ENCODE measurements at regions not wholly inside any gene's neighbourhood (a gene's known extent, or its start where the extent isn't known, plus 50 kb on each side); places are given as distances from the start of the nearest gene placed in this dataset.

- Histone ChIP-seq H3K27me3 (ENCODE audit: insufficient read depth in 3 of 3, low read length in 2 of 3) (peaks cover 0 to 1% (median 0%) of the 10 kb centered on the region in 3 donors), H3K9me3 (no peaks in the 10 kb centered on the region), H3K27ac (no peak overlapping the region), H3K4me1 (no peaks in the 10 kb centered on the region), H3K4me3 (no peak overlapping the region), H3K36me3 (ENCODE audit: insufficient read depth in 1 of 2, low read depth in 1 of 2) (no peaks in the 10 kb centered on the region)
- 77 to 84% (median 78%) methylated on average over 15 of the region's 15 CpGs for WGBS, 3 donors
- no peak for TF ChIP-seq CTCF (IDR thresholded peaks at IDR 0.05)
- DNase-seq (peak in 1 of 2 donors; percentile 32), ATAC-seq (no peak)
- intact Hi-C loops (cut with DNase I): no loop called here
Observed at GRCh38 chr22:48676266-48677167, 1151.2 kb downstream of the BRD1 start.

- DNase-seq: peak in 1 of 2 donors; percentile 38
- no peak for TF ChIP-seq CTCF (IDR thresholded peaks at IDR 0.05)
- peaks cover 0 to 1% (median 0%) of the 10 kb centered on the region in 3 donors for H3K27me3 ChIP-seq (ENCODE audit: insufficient read depth in 3 of 3, low read length in 2 of 3)
- intact Hi-C loops (cut with DNase I): no loop called here
- H3K4me3 ChIP-seq: no peak overlapping the region
- H3K4me1 ChIP-seq: no peaks in the 10 kb centered on the region
- H3K9me3 ChIP-seq: no peaks in the 10 kb centered on the region
- WGBS, 3 donors: 59 to 79% (median 64%) methylated on average over 4 of the region's 4 CpGs
- no peaks in the 10 kb centered on the region for H3K36me3 ChIP-seq (ENCODE audit: insufficient read depth in 1 of 2, low read depth in 1 of 2)
- ATAC-seq: no peak
- no peak overlapping the region for H3K27ac ChIP-seq
Observed at GRCh38 chr22:48675830-48676145, 1151.9 kb downstream of the BRD1 start.

DNA sequence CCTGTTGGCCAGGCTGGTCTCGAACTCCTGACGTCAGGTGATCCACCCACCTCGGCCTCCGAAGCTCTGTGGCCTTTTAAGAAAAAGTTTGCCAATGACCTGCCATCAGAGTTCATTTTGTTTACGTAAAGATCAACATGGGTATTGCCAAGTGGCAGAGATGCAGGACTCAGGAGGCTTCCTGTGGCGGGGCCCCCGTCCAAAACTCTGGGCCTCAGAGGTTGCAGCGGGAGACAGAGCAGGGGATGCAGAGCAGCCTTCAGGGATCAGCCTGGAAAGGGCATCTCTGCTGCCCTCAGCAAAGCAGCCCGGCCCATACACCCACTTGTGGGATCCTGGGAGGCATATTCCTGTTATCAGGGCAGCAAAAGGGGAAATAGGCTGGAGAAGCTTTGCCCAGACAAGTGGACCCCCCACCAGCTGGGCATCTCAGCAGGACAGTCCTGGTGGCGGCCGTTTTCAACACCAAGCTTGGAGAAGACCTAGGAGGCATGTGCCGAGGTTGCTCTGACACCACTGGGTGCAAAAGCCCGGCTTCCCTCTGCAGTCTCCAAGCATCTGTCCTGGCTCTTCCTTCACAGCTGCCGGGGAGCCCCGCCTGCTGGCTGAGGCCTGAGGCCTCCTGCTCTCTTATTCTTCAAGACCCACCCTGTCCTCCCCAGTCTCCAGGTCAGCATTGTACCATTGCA lies 1152.4 kb downstream of the BRD1 start:
- TF ChIP-seq CTCF (IDR thresholded peaks at IDR 0.05): no peak
- WGBS, 3 donors: 67 to 79% (median 72%) methylated on average over 14 to 15 of the region's 15 CpGs
- no peak for DNase-seq

DNA sequence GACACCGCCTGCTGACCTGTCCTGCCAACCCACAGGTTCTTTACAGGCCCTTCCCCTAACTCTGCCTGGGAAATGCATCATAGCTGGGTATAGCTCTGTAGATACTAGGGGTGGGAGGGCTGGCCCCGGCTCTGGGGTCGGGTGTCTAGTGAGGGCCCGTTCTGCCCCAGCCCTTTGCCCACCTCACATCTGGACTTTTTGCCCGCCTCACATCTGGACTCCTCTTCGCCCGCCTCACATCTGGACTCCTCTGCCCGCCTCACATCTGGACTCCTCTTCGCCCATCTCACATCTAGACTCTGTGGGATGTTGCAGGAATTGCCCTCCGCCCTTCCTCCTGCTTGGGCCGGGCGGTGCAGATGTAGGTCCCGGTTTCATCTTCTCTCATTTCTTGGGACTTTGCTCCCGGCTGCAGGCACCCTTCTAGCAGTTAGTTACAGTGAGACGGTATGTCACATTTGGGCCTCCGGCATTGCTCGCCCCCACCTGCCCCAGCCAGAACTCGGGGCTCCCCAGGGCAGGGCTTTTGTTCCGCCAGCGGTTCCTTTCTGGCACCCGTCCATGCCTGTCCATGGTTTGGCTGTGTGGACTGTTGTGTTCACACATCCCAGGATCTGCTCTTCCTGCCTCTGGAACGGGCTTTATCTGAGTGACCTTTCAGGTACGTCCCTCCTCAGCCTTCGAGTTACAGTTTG lies 1153.7 kb downstream of the BRD1 start:
- Histone ChIP-seq H3K36me3 (ENCODE audit: insufficient read depth in 1 of 2, low read depth in 1 of 2) (no peaks in the 10 kb centered on the region), H3K4me3 (no peak overlapping the region)
- no peak for ATAC-seq

More for the DNA sequence above, 1152.4 kb downstream of the BRD1 start:
- Histone ChIP-seq H3K4me3 (no peak overlapping the region), H3K27me3 (ENCODE audit: insufficient read depth in 3 of 3, low read length in 2 of 3) (peaks cover 0 to 1% (median 0%) of the 10 kb centered on the region in 3 donors), H3K9me3 (no peaks in the 10 kb centered on the region), H3K27ac (no peak overlapping the region), H3K36me3 (ENCODE audit: insufficient read depth in 1 of 2, low read depth in 1 of 2) (no peaks in the 10 kb centered on the region), H3K4me1 (no peaks in the 10 kb centered on the region)
- no peak for ATAC-seq
- intact Hi-C loops (cut with DNase I): no loop called here

More for the DNA sequence above, 1153.7 kb downstream of the BRD1 start:
- Histone ChIP-seq H3K4me1 (no peaks in the 10 kb centered on the region), H3K9me3 (no peaks in the 10 kb centered on the region), H3K27ac (no peak overlapping the region), H3K27me3 (ENCODE audit: insufficient read depth in 3 of 3, low read length in 2 of 3) (peaks cover 0 to 1% (median 0%) of the 10 kb centered on the region in 3 donors)
- TF ChIP-seq CTCF (IDR thresholded peaks at IDR 0.05): no peak
- DNase-seq: peak in 1 of 2 donors; percentile 35
- 75 to 79% (median 77%) methylated on average over 24 of the region's 24 CpGs for WGBS, 3 donors
- intact Hi-C loops (cut with DNase I): no loop called here

Measured in psoas muscle (tissue), 7 donors.